Type B pancreatic cell (in vitro differentiated cells): ENCODE measurements at regions not wholly inside any gene's neighbourhood (a gene's known extent, or its start where the extent isn't known, plus 50 kb on each side); places are given as distances from the start of the nearest gene placed in this dataset.

Experiments
- DNase-seq: peaks from one replicate; pipeline ENCODE4 v3.0.0; 2021; ENCODE audit warnings: mixed read lengths; ENCODE audit not compliant: unreplicated experiment; ENCODE audit errors: extremely low spot score
- H3K27ac Mint-ChIP-seq: 2 replicates; pipeline ENCODE4 v1.8.0; 2021; ENCODE audit warnings: mild to moderate bottlenecking, mixed read lengths
- H3K27me3 Mint-ChIP-seq: 2 replicates; pipeline ENCODE4 v1.8.0; 2021; ENCODE audit warnings: mixed read lengths
- H3K36me3 Mint-ChIP-seq: 2 replicates; pipeline ENCODE4 v1.8.0; 2021; ENCODE audit warnings: mixed read lengths
- H3K4me1 Mint-ChIP-seq: one replicate; pipeline ENCODE4 v1.8.0; 2021; ENCODE audit warnings: mixed read lengths; ENCODE audit not compliant: unreplicated experiment
- H3K4me3 Mint-ChIP-seq: 2 replicates; pipeline ENCODE4 v1.8.0; 2021; ENCODE audit warnings: mild to moderate bottlenecking, mixed read lengths
- H3K9me3 Mint-ChIP-seq: 2 replicates; pipeline ENCODE4 v1.8.0; 2021; ENCODE audit warnings: mixed read lengths
- TF ChIP-seq, protein P1 (sequence below): fragments of 200-600 bp; sonication (generic); conservative IDR thresholded peaks from 2 replicates; pipeline ENCODE4 v1.5.0; 2021; ENCODE audit warnings: antibody characterized with exemption, mild to moderate bottlenecking

- no peak overlapping the region for H3K27ac Mint-ChIP-seq
- peaks cover 5% of the 10 kb centered on the region for H3K9me3 Mint-ChIP-seq
- no peaks in the 10 kb centered on the region for H3K4me1 Mint-ChIP-seq
- TF ChIP-seq, protein P1, sequence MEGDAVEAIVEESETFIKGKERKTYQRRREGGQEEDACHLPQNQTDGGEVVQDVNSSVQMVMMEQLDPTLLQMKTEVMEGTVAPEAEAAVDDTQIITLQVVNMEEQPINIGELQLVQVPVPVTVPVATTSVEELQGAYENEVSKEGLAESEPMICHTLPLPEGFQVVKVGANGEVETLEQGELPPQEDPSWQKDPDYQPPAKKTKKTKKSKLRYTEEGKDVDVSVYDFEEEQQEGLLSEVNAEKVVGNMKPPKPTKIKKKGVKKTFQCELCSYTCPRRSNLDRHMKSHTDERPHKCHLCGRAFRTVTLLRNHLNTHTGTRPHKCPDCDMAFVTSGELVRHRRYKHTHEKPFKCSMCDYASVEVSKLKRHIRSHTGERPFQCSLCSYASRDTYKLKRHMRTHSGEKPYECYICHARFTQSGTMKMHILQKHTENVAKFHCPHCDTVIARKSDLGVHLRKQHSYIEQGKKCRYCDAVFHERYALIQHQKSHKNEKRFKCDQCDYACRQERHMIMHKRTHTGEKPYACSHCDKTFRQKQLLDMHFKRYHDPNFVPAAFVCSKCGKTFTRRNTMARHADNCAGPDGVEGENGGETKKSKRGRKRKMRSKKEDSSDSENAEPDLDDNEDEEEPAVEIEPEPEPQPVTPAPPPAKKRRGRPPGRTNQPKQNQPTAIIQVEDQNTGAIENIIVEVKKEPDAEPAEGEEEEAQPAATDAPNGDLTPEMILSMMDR, result no peak
- H3K4me3 Mint-ChIP-seq, result no peak overlapping the region
- no peaks in the 10 kb centered on the region for H3K27me3 Mint-ChIP-seq
- H3K36me3 Mint-ChIP-seq, result no peaks in the 10 kb centered on the region
- DNase-seq, result no peak
Measured at GRCh38 chr6:6772751-6773150, 184.2 kb downstream of the LY86 start.

- Mint-ChIP-seq H3K36me3 (no peaks in the 10 kb centered on the region), H3K4me3 (no peak overlapping the region), H3K27me3 (no peaks in the 10 kb centered on the region), H3K27ac (no peak overlapping the region), H3K9me3 (peaks cover 5% of the 10 kb centered on the region), H3K4me1 (no peaks in the 10 kb centered on the region)
- no peak for DNase-seq
- TF ChIP-seq, protein P1, result no peak
Measured at GRCh38 chr6:6775074-6775473, 186.6 kb downstream of the LY86 start.

- peaks cover 5% of the 10 kb centered on the region for H3K9me3 Mint-ChIP-seq
- no peak overlapping the region for H3K4me3 Mint-ChIP-seq
- H3K27ac Mint-ChIP-seq, result no peak overlapping the region
- no peaks in the 10 kb centered on the region for H3K27me3 Mint-ChIP-seq
- peaks cover 18% of the 10 kb centered on the region for H3K4me1 Mint-ChIP-seq
- DNase-seq, result no peak
- H3K36me3 Mint-ChIP-seq, result no peaks in the 10 kb centered on the region
- TF ChIP-seq, protein P1, result no peak
Measured at GRCh38 chr6:6780231-6780630, 191.7 kb downstream of the LY86 start.

DNA sequence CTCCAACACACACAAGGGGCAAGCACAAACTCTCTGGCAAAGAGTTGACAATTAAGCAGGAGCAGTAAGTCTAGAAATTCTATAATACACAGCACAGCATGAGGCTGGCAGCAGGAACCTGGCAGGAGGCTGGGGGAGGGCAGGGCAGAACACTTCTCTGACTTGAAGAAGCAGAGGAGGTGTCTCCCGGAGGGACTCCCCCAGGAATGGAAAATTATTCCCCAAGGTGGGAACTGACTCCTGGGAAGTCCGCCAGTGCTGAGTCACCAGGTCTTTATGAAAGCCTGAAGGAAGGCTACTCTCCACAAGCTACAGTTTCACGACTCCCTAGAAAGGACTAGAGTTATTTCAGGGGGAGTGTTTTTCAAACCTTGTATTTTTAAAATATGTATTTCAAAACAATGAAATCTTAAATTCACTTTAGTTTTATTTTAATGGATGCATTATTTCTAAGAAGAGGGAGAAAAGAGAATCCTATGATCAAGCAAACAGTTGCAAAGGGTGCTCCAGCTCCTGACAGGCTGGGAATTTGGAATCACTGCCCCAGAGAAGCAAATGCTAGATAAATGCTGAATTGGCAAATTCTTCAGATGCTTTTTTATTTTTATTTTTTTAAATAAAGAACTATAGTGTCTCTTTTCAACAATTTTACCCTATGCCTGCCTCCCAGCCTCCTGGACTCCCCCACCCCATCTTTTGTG lies 192.8 kb downstream of the LY86 start:
- Mint-ChIP-seq H3K27me3 (no peaks in the 10 kb centered on the region), H3K9me3 (peaks cover 5% of the 10 kb centered on the region), H3K4me3 (no peak overlapping the region), H3K4me1 (peaks cover 18% of the 10 kb centered on the region), H3K27ac (no peak overlapping the region), H3K36me3 (no peaks in the 10 kb centered on the region)
- no peak for DNase-seq
- TF ChIP-seq, protein P1, result no peak

GRCh38 chr6:6781873-6782227 lies 193.3 kb downstream of the LY86 start:
- DNase-seq, result no peak
- no peaks in the 10 kb centered on the region for H3K27me3 Mint-ChIP-seq
- H3K9me3 Mint-ChIP-seq, result peaks cover 4% of the 10 kb centered on the region
- H3K4me3 Mint-ChIP-seq, result no peak overlapping the region
- H3K4me1 Mint-ChIP-seq, result peaks cover 18% of the 10 kb centered on the region
- TF ChIP-seq, protein P1, result no peak
- peaks cover under 1% of the 10 kb centered on the region for H3K36me3 Mint-ChIP-seq
- H3K27ac Mint-ChIP-seq, result no peak overlapping the region

- Mint-ChIP-seq H3K27me3 (no peaks in the 10 kb centered on the region), H3K4me1 (peaks cover 18% of the 10 kb centered on the region), H3K27ac (no peak overlapping the region), H3K4me3 (no peak overlapping the region), H3K36me3 (peaks cover 3% of the 10 kb centered on the region), H3K9me3 (peaks cover 5% of the 10 kb centered on the region)
- no peak for DNase-seq
- TF ChIP-seq, protein P1, result no peak
Measured at GRCh38 chr6:6783721-6784120, 195.2 kb downstream of the LY86 start.
